ENCODE measurements at regions not wholly inside any gene's neighbourhood (a gene's known extent, or its start where the extent isn't known, plus 50 kb on each side); places are given as distances from the start of the nearest gene placed in this dataset.

GRCh38 chr15:26210980-26211379 is 347.9 kb upstream of the ATP10A start:
- no peak overlapping the region for H3K4me3 ChIP-seq
- TF ChIP-seq CTCF (IDR thresholded peaks at IDR 0.05) = no peak
- H3K27me3 ChIP-seq (replicated peaks; ENCODE audit: insufficient read depth) = no peaks in the 10 kb centered on the region
- no peak for DNase-seq (ENCODE audit: low spot score)
- H3K27ac ChIP-seq = no peak overlapping the region
- H3K4me1 ChIP-seq (ENCODE audit: control insufficient read depth in 1 of 2, low read depth in 2 of 2) = no peaks in the 10 kb centered on the region
- no peaks in the 10 kb centered on the region for H3K36me3 ChIP-seq
- ATAC-seq (ENCODE audit: insufficient number of reproducible peaks, low FRiP score, low read depth) = no peak
- no peaks in the 10 kb centered on the region for H3K9me3 ChIP-seq

DNA sequence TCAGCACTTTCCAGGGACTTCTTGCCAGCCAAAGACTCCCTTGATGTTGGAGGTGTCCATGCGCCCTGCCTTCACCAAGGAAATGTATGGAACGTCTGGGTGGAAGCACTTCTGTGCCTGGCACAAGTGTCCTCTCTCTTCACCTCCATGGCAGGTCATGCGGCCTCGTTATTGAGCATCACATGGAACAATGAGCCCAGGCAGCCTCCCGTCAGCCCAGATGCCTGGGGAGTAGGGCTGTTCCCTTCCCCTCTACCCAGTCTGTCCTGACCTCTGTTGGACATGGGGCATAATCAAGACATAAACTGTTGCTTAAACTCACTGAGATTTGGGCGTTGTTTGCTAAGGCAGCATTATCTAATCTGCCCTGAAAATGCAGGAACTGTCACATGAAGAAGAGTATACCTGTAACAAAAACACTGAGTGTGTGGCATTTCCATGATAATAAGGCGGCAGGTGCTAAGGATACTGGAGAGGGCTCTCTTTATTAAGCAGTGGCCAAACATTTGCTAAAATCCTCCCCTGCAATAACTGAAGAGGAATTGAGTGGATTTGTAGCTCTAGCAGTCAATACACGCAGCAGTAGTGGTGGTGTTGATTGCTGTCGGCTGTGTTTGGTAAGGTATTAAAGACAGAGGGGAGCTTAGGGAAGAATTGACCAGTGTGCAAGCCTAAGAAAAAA is 338.2 kb upstream of the ATP10A start:
- no peak for DNase-seq (ENCODE audit: low spot score)
- H3K9me3 ChIP-seq = no peaks in the 10 kb centered on the region
- no peaks in the 10 kb centered on the region for H3K27me3 ChIP-seq (replicated peaks; ENCODE audit: insufficient read depth)
- H3K4me3 ChIP-seq = no peak overlapping the region
- ATAC-seq (ENCODE audit: insufficient number of reproducible peaks, low FRiP score, low read depth) = no peak
- no peaks in the 10 kb centered on the region for H3K36me3 ChIP-seq
- H3K27ac ChIP-seq = no peak overlapping the region
- H3K4me1 ChIP-seq (ENCODE audit: control insufficient read depth in 1 of 2, low read depth in 2 of 2) = no peaks in the 10 kb centered on the region
- no peak for TF ChIP-seq CTCF (IDR thresholded peaks at IDR 0.05)

DNA sequence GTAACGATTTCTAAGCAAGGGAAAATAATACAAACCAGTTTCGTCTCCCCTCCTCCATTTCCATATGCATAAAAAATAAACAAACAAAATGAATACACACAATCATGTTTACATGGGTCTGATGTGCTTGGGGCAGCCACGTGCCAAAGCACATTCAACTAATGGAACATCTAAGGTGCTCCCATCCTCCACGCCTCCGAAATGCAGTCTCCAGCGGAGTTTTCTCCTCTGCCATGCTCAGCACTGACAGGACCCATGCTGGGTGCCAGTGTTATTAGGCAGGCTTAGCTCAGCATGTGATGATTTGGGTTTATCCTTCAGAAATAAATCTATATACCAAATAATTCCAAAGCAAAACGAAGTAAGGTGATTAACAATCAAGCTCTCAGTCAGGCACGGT is 337.3 kb upstream of the ATP10A start:
- Histone ChIP-seq H3K27ac (no peak overlapping the region), H3K4me1 (ENCODE audit: control insufficient read depth in 1 of 2, low read depth in 2 of 2) (no peaks in the 10 kb centered on the region), H3K9me3 (no peaks in the 10 kb centered on the region), H3K36me3 (no peaks in the 10 kb centered on the region), H3K27me3 (replicated peaks; ENCODE audit: insufficient read depth) (no peaks in the 10 kb centered on the region), H3K4me3 (no peak overlapping the region)
- no peak for TF ChIP-seq CTCF (IDR thresholded peaks at IDR 0.05)
- no peak for DNase-seq (ENCODE audit: low spot score)
- ATAC-seq (ENCODE audit: insufficient number of reproducible peaks, low FRiP score, low read depth) = no peak

GRCh38 chr15:26197719-26198118 is 334.6 kb upstream of the ATP10A start:
- Histone ChIP-seq H3K4me3 (no peak overlapping the region), H3K36me3 (no peaks in the 10 kb centered on the region), H3K27me3 (replicated peaks; ENCODE audit: insufficient read depth) (no peaks in the 10 kb centered on the region), H3K27ac (no peak overlapping the region), H3K4me1 (ENCODE audit: control insufficient read depth in 1 of 2, low read depth in 2 of 2) (no peaks in the 10 kb centered on the region), H3K9me3 (no peaks in the 10 kb centered on the region)
- ATAC-seq (ENCODE audit: insufficient number of reproducible peaks, low FRiP score, low read depth) = no peak
- TF ChIP-seq CTCF (IDR thresholded peaks at IDR 0.05) = no peak
- no peak for DNase-seq (ENCODE audit: low spot score)

DNA sequence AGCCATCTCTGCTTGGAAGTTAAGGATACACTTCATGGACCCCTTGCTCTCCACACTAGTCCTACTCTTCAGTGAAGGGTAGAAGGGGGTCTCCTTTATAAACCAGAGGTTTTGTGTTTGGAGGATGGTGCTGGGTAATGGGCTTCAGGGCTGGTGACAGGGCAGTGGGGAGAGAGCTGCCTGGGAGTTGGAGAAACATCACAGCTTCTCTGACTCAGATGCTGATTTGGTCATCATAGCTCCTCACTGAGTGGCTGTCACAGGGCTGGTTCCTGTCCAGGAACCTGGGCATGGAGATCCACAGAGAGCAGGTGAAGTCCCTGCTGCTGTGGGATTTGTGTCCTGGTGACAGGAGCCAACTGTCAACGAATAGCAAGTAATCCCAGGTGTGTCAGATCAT is 333.9 kb upstream of the ATP10A start:
- Histone ChIP-seq H3K27me3 (replicated peaks; ENCODE audit: insufficient read depth) (no peaks in the 10 kb centered on the region), H3K9me3 (no peaks in the 10 kb centered on the region), H3K4me3 (no peak overlapping the region), H3K4me1 (ENCODE audit: control insufficient read depth in 1 of 2, low read depth in 2 of 2) (no peaks in the 10 kb centered on the region), H3K36me3 (no peaks in the 10 kb centered on the region), H3K27ac (no peak overlapping the region)
- no peak for DNase-seq (ENCODE audit: low spot score)
- no peak for TF ChIP-seq CTCF (IDR thresholded peaks at IDR 0.05)
- ATAC-seq (ENCODE audit: insufficient number of reproducible peaks, low FRiP score, low read depth) = no peak

Measured in thoracic aorta (tissue), 2 donors.